ENCODE measurements at regions not wholly inside any gene's neighbourhood (a gene's known extent, or its start where the extent isn't known, plus 50 kb on each side); places are given as distances from the start of the nearest gene placed in this dataset.

DNA sequence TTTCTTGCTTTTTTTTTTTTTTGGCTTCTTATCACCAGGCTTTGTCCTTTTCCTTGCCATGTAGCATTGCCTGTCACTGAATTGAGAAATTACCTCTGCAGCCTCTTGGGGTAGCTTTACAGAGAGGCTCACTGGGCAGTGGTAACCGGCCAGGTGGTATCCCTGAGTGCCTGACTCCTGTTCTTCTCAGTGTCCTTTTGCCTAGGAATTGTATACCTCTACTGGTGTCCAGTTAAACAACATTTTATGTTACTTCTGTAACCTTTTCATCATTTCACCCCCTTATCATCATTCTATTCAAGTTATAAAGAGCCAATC lies 523.9 kb downstream of the BCL11A start:
- no peak for DNase-seq
- ATAC-seq: no peak
- H3K36me3 ChIP-seq (ENCODE audit: low read depth): no peaks in the 10 kb centered on the region
- no peaks in the 10 kb centered on the region for H3K4me1 ChIP-seq (ENCODE audit: low read depth)
- no peak overlapping the region for H3K4me3 ChIP-seq
- TF ChIP-seq, protein P1, sequence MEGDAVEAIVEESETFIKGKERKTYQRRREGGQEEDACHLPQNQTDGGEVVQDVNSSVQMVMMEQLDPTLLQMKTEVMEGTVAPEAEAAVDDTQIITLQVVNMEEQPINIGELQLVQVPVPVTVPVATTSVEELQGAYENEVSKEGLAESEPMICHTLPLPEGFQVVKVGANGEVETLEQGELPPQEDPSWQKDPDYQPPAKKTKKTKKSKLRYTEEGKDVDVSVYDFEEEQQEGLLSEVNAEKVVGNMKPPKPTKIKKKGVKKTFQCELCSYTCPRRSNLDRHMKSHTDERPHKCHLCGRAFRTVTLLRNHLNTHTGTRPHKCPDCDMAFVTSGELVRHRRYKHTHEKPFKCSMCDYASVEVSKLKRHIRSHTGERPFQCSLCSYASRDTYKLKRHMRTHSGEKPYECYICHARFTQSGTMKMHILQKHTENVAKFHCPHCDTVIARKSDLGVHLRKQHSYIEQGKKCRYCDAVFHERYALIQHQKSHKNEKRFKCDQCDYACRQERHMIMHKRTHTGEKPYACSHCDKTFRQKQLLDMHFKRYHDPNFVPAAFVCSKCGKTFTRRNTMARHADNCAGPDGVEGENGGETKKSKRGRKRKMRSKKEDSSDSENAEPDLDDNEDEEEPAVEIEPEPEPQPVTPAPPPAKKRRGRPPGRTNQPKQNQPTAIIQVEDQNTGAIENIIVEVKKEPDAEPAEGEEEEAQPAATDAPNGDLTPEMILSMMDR (IDR thresholded peaks at IDR 0.05): no peak
- H3K9me3 ChIP-seq: no peaks in the 10 kb centered on the region
- intact Hi-C loops (cut with DNase I, micrococcal nuclease): no loop called here

DNA sequence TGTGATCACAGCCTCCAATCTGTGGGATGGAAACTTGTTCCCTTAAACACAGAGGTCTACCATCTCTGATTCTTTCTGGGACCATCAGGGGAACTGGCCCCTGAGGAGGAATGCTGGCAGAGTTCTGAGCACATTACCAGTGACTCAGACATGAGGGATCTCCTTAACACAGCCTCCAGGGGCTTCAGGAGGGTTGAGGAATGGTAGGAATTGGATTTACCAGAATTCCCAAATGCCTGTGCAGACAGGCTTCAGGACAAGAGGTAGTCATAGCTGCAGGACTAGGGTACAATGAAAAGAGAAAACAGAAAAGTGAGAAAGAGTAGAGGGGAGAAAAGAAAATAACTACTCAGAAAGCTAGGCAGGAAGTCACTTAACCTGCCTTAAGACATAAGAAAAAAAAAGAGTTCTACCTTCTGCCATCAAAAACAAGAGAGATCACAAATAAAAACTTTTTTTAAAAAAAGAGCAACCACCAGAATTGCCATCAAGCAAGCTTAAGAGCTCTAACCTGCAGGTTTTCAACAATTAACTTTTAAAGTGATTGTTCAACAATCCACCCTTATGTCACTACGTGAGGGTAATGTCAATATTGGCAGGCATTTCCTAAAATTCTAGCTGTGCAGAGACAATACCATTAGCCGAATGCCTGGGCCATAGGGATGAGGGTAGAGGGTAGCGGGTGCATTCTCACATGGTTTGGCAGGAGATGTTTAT lies 524.4 kb downstream of the BCL11A start:
- ATAC-seq (no peak), DNase-seq (no peak)
- intact Hi-C loops (cut with DNase I, micrococcal nuclease): no loop called here
- H3K9me3 ChIP-seq: no peaks in the 10 kb centered on the region
- H3K4me1 ChIP-seq (ENCODE audit: low read depth): no peaks in the 10 kb centered on the region
- no peaks in the 10 kb centered on the region for H3K36me3 ChIP-seq (ENCODE audit: low read depth)
- TF ChIP-seq, protein P1 (IDR thresholded peaks at IDR 0.05): no peak
- no peak overlapping the region for H3K4me3 ChIP-seq

DNA sequence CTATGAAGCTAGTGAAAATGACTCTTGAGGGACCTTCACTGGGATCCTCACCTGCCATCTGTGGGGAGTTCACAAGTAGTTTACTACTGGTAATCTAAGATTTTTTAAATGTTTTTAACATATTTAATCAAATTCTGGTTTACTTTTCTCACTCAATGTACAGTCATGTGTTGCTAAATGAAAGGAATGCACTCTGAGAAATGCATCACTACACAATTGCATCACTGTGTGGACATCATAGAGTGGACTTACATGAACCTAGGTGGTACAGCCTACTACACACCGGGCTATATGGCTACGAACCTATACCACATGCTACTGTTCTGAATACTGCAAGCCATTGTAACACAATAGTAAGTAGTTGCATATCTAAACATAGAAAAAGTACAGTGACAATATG lies 528.0 kb downstream of the BCL11A start:
- no peak overlapping the region for H3K4me3 ChIP-seq
- TF ChIP-seq, protein P1 (IDR thresholded peaks at IDR 0.05): no peak
- ATAC-seq: no peak
- no peaks in the 10 kb centered on the region for H3K36me3 ChIP-seq (ENCODE audit: low read depth)
- intact Hi-C loops (cut with DNase I, micrococcal nuclease): no loop called here
- H3K9me3 ChIP-seq: no peaks in the 10 kb centered on the region
- DNase-seq: no peak
- H3K4me1 ChIP-seq (ENCODE audit: low read depth): no peaks in the 10 kb centered on the region

DNA sequence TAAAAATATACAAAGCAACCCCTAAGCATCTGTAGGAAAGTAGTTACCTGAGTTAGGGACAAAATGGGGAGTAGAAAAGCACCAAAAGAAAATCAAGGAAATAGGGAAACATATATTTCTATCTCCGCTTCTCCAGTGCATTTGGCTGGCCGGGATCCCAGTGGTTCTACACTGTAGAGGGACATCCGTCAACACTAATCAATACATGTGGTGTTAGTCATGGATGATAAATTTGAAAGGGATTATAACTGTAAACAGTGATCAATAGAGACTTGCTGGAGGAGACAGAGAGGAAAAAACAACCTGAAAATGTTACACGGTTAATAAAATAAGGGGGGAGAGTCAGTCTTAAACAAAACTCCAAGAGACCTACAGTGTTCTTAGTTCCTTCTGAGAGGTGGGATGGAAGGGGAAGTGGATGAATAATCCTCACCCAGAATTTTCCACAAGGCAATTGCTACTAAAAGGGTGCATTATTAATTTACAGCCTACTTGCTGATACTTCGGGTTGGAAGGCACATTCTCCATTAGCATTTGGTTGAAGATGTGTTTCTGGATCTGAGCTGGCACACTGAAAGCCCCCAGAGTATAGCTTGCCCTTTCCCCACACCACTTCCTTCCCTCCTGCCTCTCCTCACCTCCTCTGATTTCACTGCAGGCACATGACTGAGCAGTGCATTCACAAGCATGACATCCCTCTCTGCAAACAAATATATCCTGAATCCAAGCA lies 530.0 kb downstream of the BCL11A start:
- ATAC-seq (no peak), DNase-seq (no peak)
- intact Hi-C loops (cut with DNase I, micrococcal nuclease): no loop called here
- H3K9me3 ChIP-seq: no peaks in the 10 kb centered on the region
- TF ChIP-seq, protein P1 (IDR thresholded peaks at IDR 0.05): no peak
- H3K4me1 ChIP-seq (ENCODE audit: low read depth): no peaks in the 10 kb centered on the region
- H3K36me3 ChIP-seq (ENCODE audit: low read depth): no peaks in the 10 kb centered on the region
- H3K4me3 ChIP-seq: no peak overlapping the region

DNA sequence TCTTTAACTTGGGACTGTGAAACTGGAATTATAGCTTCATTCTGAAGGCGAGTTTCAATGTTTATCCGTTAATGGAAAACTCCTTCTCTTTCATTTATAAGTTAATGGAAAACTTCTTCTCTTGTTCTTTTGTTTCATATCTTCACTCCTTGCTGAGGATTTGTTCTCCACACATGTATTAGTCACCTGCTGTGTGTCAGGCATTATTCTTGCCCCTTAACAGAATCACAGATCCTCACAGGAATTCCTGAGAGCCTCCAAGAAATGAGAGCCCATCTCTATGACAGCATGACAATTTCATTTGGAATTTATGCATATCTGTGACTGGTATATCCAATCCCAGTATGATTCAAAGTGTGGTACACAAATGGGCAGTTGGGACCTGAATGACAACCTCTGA lies 545.8 kb downstream of the BCL11A start:
- DNase-seq (no peak), ATAC-seq (no peak)
- intact Hi-C loops (cut with DNase I, micrococcal nuclease): no loop called here
- Histone ChIP-seq H3K4me3 (no peak overlapping the region), H3K9me3 (no peaks in the 10 kb centered on the region), H3K4me1 (ENCODE audit: low read depth) (no peaks in the 10 kb centered on the region), H3K36me3 (ENCODE audit: low read depth) (no peaks in the 10 kb centered on the region)
- TF ChIP-seq, protein P1 (IDR thresholded peaks at IDR 0.05): no peak
